HuH-7 (cell line): ENCODE measurements at regions not wholly inside any gene's neighbourhood (a gene's known extent, or its start where the extent isn't known, plus 50 kb on each side); places are given as distances from the start of the nearest gene placed in this dataset.

ENCODE experiments used
- DNase-seq: peaks from one replicate; pipeline ENCODE4 v3.0.0; 2011; ENCODE audit warnings: low spot score

DNA sequence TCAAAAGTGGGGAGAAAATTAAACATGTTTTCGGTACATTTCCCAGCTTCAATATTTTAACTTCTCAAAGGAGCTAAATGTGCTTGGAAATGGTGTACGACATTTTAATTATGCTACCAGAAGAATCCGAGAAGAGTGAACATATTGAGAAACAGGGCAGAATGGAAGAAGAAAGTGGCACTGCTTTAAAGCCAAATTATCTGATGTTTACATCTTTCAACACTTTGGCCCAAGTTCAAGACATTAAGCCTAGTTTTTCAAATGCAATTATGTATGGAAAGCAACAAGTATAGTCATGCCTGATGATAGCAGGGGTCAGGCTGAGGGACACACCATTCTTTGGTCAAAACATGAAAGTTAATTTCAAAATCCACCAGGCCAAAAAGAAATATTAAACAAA, 577.9 kb upstream of the ZFP42 start:
- DNase-seq, result no peak

- no peak for DNase-seq
These were observed 572.9 kb upstream of the ZFP42 start for GRCh38 chr4:187422655-187423054.

DNA sequence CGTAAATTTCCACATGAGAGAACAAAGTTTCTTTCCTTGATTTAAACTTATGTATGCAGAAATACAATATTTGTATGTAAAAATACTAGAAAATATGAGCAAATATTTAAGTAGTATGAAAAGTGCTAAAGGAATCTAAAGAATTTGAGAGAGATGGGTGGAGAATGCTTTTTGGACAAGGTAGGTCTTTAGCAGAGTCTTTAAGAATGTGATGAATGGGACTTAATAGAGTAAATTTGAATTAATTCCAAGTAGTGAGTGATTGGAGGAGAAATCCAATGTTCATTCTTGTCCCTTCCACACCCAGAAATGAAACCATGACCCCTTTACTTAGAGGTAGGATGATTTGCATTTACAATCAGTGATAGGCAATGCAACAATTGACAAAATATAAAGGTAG, 570.9 kb upstream of the ZFP42 start:
- DNase-seq, result no peak

- no peak for DNase-seq
These were observed 569.1 kb upstream of the ZFP42 start for GRCh38 chr4:187426511-187426910.

- DNase-seq, result no peak
These were observed 563.3 kb upstream of the ZFP42 start for GRCh38 chr4:187432310-187432709.

DNA sequence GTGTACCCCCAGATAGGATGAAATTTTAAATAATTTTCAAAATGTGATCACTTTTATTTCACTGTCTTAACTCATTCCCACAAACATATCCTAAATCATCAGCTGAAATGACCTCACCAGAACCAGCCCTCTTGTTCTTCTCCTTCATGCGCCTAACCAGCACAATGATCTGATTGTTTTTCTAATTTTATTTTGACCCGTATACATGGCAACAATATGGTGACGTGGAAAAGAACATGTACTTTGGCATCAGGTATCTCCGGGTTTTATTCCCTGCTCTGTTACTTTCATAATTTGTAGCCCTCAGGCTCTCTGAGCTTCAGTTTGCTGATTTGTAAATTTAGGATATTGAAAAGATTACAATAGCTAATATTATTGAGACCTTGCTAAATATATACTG, 562.4 kb upstream of the ZFP42 start:
- DNase-seq, result no peak

DNA sequence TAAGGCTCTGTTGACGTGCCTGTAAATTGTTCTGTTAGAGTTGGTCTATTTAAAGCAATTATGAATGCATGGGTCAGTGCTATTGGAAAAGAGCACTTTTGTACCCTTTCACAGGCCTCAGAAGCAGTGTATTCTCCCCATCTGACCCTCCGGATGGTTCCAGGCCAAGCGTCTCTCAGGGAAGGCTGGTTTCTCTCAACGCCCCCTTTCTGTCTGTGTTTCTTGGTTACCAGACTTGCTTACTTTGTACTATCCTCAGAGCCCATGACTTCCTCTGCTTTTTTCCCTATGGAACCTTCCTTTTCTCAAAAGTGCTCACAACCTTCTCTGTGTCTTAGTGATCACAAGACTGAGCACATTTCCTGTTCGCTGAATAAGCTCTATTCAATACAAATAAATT, 559.3 kb upstream of the ZFP42 start:
- DNase-seq, result no peak

DNA sequence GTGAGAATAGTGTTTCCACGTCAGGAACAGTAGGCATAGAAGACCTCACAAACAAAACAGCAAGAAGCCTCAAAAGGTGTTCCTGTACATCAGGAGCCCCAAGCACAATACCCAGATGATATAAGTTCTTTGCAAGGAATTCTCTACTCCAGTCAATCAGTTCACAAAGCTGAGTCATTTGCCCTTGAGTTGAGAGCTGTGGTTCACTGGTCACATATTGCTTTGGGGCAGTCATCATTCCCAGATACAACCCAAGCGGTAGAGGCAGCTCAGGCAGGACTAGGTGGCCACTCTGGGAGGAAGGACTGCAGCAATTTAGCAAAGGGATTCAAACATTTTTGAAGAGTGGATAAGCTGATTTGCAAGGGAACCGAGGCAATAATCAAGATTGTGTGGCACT, 551.5 kb upstream of the ZFP42 start:
- no peak for DNase-seq

- no peak for DNase-seq
These were observed 545.9 kb upstream of the ZFP42 start for GRCh38 chr4:187449702-187450101.

- no peak for DNase-seq
These were observed 543.8 kb upstream of the ZFP42 start for GRCh38 chr4:187451776-187452175.

GRCh38 chr4:187460016-187460415, 535.6 kb upstream of the ZFP42 start:
- no peak for DNase-seq

DNA sequence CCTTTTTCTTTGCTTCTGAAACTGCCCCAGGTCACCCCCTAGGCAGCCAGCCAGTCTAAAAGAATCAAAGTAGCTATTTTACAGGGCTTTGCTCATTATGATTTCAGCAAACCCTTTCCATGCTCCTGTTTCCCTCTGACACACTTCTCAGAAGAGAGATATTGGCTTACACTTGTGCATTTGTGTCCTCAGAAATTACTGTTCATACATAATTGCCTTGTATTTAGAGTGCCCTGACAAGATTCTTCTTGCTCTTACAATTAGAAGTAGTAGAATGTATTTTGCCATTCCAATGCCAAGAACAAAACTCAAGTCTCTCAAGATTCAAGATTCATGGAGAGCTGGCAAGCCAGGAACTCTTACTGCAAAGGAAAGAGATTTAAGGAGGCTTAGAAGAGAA, 531.0 kb upstream of the ZFP42 start:
- DNase-seq, result no peak

DNA sequence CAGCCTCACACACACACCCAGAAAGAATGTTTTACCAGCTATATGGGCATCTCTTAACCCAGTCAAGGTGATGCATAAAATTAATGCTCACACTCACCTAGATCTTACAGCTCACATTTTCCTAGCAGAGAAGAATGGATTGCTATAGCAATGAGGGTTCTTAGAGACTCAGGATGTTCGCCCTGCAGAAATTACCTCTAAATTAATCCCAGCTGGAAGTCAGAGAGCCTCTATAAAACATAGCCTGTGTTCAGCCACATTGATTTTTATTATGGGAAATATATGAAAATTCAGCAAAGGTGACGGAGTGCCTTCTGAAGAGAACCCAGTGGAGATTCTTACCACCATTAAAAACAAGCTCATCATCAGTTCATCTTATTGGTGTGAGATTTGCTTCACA, 528.3 kb upstream of the ZFP42 start:
- DNase-seq, result no peak

DNA sequence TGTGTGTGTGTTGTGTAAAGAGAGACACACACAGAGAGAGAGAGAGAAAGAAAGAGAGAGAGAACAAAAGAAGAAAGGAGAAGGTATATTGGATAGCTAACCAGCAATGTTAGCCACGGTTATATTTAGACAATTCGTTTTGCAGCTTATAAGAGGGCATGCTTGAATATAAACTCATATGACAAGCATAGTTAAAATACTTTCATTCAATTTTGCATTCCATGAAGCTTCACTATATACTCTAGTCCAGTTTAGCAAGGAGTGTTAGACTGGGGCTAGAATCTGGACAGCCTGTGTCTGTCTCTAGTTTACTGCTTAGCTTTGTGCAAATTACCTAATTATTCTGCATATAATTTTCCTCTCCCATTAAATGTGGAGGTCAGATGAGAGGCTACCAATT, 525.9 kb upstream of the ZFP42 start:
- no peak for DNase-seq

- no peak for DNase-seq
These were observed 525.5 kb upstream of the ZFP42 start for GRCh38 chr4:187470061-187470460.

DNA sequence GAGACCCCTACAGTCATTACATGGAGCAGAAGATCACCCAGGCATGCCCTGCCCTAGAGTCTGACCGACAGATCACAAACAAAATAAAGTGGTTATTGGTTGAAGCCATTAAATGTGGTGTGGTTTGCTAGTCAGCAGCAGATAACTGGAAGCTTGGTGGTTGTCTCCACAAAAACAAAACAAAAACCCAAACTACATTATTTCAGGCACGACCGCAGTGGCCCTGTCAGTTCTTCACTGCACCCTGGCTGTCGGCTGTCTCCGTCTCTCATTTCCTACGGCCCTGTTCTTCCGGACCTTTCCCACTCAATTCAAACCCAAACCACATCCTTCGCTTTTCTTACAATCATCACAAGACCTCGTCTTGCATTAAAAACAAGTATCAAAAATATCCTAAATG, 521.3 kb upstream of the ZFP42 start:
- DNase-seq, result no peak

DNA sequence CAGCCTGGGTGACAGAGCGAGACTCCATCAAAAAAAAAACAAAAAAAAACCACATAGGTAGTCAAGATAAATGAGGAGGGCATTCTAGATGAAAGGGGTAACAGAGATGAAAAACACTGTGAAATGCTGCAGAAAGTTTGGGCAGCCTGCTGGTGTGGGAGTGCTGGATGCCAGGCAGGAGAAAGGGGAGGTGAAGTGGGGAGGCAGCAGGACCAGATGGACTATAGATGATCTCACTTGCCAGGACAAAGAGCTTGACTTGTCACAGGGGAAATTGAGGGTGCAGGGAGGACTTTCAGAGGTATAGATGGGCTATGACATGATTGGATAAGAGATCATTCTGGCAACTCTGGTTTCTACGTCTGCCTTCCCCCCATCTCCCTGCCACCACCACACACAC, 519.7 kb upstream of the ZFP42 start:
- no peak for DNase-seq

- DNase-seq, result no peak
These were observed 518.3 kb upstream of the ZFP42 start for GRCh38 chr4:187477224-187477623.

- DNase-seq, result no peak
These were observed 517.1 kb upstream of the ZFP42 start for GRCh38 chr4:187478292-187479140.

DNA sequence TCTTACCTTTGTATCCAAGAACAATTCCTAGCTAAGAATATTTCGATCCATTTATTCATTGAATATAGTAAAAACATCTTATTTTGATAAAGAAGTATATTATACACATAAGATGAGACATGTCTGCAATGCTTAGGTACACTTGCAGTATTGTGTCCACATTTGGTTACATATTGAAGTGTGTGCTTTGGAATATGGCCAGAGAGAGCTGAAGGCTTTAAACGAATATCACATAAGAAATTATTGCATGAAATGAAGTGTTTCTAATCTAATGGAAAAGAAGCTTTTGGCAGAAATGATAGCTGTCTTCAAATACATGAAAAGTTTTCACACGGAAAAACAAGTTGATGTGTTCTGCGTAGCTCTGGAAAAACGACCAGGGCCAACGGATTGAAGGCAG, 516.1 kb upstream of the ZFP42 start:
- DNase-seq, result no peak

DNA sequence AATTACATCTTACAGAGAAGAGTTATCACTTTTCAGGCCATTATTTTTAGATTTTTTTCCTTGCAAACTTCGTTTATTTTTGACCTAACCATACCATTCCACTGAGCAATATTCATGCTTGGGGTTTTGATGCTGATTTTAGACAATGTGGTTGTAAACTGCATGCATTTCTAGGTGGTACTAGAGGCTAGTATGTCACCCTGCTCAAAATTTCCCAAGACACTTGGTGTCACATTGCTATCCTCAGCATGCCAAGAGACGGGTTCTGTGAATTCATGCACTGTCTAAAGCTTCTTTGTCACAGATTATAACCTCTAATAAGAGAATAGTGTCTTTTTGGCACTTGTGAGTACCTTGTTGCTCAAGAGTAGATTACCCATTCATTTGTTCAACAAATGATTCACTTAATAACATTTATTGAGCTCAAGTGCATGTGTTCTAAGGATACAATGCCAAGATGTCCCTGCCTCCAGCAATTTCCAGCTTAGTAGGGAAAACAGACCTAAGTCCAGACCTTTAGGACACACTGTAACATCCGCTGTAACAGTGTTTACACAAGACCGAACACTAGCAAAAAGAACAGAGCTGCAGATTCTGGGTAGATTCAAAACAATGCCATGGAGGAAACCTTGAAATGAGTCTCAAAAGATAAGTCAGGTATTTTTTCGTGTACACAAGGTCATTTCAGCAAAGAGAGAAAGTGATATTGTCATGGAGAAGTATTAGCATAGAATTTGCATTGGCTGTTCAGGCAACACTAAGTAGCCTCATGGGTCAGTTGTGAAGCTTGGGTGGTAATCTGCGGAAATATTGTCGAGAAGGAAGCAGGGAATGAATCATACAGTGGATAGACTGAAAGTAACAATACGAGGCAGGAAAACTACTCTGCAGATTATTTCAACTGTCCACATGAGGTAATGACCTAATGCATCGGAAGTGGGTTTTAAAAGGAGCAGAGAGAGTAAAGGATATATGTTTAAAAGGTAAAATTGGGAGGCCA, 515.1 kb upstream of the ZFP42 start:
- no peak for DNase-seq

DNA sequence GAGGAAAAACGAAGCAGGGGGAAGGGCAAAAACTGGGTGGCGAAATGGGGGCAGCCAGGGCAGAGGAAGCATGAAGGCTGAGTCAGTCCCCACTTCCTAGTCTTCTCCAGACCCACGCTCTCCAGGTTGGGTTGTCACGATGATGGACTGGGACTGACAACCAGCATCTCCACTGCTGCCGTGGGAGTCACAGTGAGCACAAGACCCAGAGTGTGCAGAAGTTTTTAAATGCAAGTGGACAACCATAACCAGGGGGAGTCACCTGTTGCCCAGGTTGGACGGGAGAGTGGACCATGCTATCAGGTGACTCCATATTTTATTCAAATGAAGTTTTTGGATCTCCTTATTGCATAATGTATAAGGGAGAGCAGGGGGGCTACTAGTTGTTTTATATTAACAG, 511.4 kb upstream of the ZFP42 start:
- DNase-seq, result no peak

GRCh38 chr4:187485676-187486075, 509.9 kb upstream of the ZFP42 start:
- DNase-seq, result no peak
